ENCODE measurements at regions not wholly inside any gene's neighbourhood (a gene's known extent, or its start where the extent isn't known, plus 50 kb on each side); places are given as distances from the start of the nearest gene placed in this dataset.

DNA sequence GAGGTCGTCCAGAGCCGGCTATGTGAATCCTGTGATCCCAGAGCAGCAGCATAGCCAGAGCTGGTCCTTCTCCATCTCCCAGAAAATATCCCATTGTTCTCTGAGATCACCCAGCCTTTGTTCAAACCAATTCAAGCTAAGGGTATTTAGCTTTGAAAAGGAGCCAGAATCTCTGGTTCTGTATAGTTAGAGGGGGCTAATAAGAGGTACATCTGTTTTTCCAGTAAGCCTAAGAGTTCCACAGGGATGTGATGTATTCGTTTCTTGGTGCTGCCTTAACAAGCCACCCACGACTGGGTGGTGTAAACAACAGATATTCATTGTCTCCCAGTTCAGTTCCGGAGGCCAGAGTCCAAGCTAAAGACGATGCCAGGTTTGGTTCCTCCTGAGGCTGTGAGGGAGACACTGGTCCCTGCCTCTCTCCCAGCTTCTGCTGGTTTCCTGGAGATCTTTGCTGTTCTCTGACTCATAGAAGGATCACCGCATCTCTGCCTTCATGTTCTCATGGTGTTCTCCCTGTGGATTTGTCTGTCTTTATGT is 344.8 kb downstream of the MTRR start:
- no peaks in the 10 kb centered on the region for H3K79me2 ChIP-seq (replicated peaks; ENCODE audit: insufficient read depth, low read length)
- H3K4me2 ChIP-seq (ENCODE audit: low read length), result no peak overlapping the region
- H3K4me3 ChIP-seq (ENCODE audit: low read length), result no peak overlapping the region
- H3K27ac ChIP-seq (ENCODE audit: low read length), result no peak overlapping the region
- no peaks in the 10 kb centered on the region for H3K9me2 ChIP-seq (ENCODE audit: insufficient read depth, low read length)
- H3K9me3 ChIP-seq (ENCODE audit: low read length), result no peaks in the 10 kb centered on the region
- no peak overlapping the region for H2AFZ ChIP-seq (ENCODE audit: low read depth, low read length)
- TF ChIP-seq EP300 (conservative IDR thresholded peaks at IDR 0.05; ENCODE audit: poor library complexity, severe bottlenecking), result no peak
- no peak for TF ChIP-seq RAD21 (conservative IDR thresholded peaks at IDR 0.05)
- TF ChIP-seq MXI1 (conservative IDR thresholded peaks at IDR 0.05; ENCODE audit: poor library complexity, severe bottlenecking), result no peak
- no peak for TF ChIP-seq EZH2 (IDR thresholded peaks at IDR 0.05; ENCODE audit: borderline replicate concordance, insufficient read depth, low read length, poor library complexity, severe bottlenecking)
- no peak for TF ChIP-seq SMC3 (conservative IDR thresholded peaks at IDR 0.05; ENCODE audit: poor library complexity)
- no peak for TF ChIP-seq POLR2AphosphoS5 (IDR thresholded peaks at IDR 0.05)
- TF ChIP-seq REST (IDR thresholded peaks at IDR 0.05; ENCODE audit: borderline replicate concordance), result no peak
- TF ChIP-seq CTCF (IDR thresholded peaks at IDR 0.05; ENCODE audit: poor library complexity, severe bottlenecking), result no peak
- TF ChIP-seq TAF1 (IDR thresholded peaks at IDR 0.05; ENCODE audit: low read depth), result no peak
- H3K27me3 ChIP-seq (ENCODE audit: insufficient read depth, low read depth, low read length), result no peaks in the 10 kb centered on the region
- H3K36me3 ChIP-seq (ENCODE audit: insufficient read depth, low read length), result no peaks in the 10 kb centered on the region
- H3K9ac ChIP-seq (ENCODE audit: low read length), result no peak overlapping the region
- no peaks in the 10 kb centered on the region for H4K20me1 ChIP-seq (ENCODE audit: insufficient read depth)
- H3F3A ChIP-seq (ENCODE audit: insufficient read depth, low read length, poor library complexity, severe bottlenecking), result no peaks in the 10 kb centered on the region

- no peaks in the 10 kb centered on the region for H3K9me3 ChIP-seq (ENCODE audit: low read length)
- no peak overlapping the region for H3K4me3 ChIP-seq (ENCODE audit: low read length)
- no peaks in the 10 kb centered on the region for H4K20me1 ChIP-seq (ENCODE audit: insufficient read depth)
- no peaks in the 10 kb centered on the region for H3K9me2 ChIP-seq (ENCODE audit: insufficient read depth, low read length)
- H3K9ac ChIP-seq (ENCODE audit: low read length), result no peak overlapping the region
- H3K36me3 ChIP-seq (ENCODE audit: insufficient read depth, low read length), result no peaks in the 10 kb centered on the region
- no peaks in the 10 kb centered on the region for H3F3A ChIP-seq (ENCODE audit: insufficient read depth, low read length, poor library complexity, severe bottlenecking)
- H3K27me3 ChIP-seq (ENCODE audit: insufficient read depth, low read depth, low read length), result no peaks in the 10 kb centered on the region
- no peaks in the 10 kb centered on the region for H3K79me2 ChIP-seq (replicated peaks; ENCODE audit: insufficient read depth, low read length)
- no peak overlapping the region for H3K4me2 ChIP-seq (ENCODE audit: low read length)
- no peak overlapping the region for H2AFZ ChIP-seq (ENCODE audit: low read depth, low read length)
- H3K27ac ChIP-seq (ENCODE audit: low read length), result no peak overlapping the region
- TF ChIP-seq EP300 (conservative IDR thresholded peaks at IDR 0.05; ENCODE audit: poor library complexity, severe bottlenecking) (no peak), RAD21 (conservative IDR thresholded peaks at IDR 0.05) (no peak), CTCF (IDR thresholded peaks at IDR 0.05; ENCODE audit: poor library complexity, severe bottlenecking) (no peak), POLR2AphosphoS5 (IDR thresholded peaks at IDR 0.05) (no peak), EZH2 (IDR thresholded peaks at IDR 0.05; ENCODE audit: borderline replicate concordance, insufficient read depth, low read length, poor library complexity, severe bottlenecking) (no peak), REST (IDR thresholded peaks at IDR 0.05; ENCODE audit: borderline replicate concordance) (no peak), MXI1 (conservative IDR thresholded peaks at IDR 0.05; ENCODE audit: poor library complexity, severe bottlenecking) (no peak), TAF1 (IDR thresholded peaks at IDR 0.05; ENCODE audit: low read depth) (no peak)
These were observed 348.0 kb downstream of the MTRR start for GRCh38 chr5:8216921-8217320.

Measured in neural cell (in vitro differentiated cells).